T-helper 2 cell (primary cell): ENCODE measurements at regions not wholly inside any gene's neighbourhood (a gene's known extent, or its start where the extent isn't known, plus 50 kb on each side); places are given as distances from the start of the nearest gene placed in this dataset.
"Not testable (repeated sequence)": the region's sequence is repeated elsewhere in the genome, so short reads cannot be mapped to it uniquely, and the experiment has no call there.

ENCODE experiments used
- DNase-seq, 5 experiments: peaks; one replicate each; pipeline versions ENCODE4 v3.0.0 to v3.0.0-alpha.2; 2012 to 2022

DNA sequence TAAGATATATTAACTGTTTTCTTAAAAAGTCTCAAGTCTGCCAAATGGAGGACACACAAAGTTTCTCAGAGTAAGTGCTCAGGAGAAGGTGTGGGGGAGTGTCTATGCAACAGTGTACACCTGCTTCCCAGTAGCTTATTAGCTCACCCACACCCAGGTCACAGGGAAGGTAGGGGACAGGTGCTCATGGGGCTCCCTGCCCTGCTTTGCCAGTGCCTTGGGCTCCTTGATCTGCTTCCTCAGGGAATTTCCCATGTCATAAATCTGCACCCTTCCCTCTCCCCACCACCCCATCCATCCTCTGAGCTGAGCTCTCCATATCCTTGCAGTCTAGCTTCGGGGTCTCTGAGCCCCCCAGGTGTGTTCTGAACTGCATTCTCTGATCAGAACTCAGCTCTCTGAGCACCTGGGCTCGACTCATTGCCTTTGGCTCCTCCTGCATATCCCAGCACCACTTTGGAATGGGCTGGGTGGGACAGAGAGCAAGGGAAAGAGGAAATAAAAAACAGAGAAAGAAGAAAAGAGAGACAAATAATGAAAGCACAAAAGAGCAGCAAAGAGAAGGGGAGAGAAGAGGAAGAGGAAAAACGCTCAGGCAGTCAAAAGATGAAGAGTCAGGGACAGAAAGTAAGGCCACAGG lies 87.0 kb upstream of the ATP1B1 start:
- no peak for DNase-seq

DNA sequence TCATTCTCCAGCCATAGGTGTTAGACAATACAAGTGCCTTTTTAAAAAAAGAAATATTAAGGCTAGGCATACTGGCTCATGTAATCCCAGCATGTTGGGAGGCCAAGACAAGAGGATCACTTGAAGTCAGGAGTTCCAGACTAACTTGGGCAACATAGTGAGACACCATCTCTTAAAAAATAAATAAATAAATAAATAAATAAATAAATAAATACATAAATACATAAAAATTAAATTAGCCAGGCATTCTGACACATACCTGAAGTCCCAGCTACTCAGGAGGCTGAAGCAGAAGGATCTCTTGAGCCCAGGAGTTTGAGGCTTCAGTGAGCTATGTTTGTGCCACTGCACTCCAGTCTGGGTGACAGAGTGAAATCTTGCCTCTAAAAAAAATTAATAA lies 85.8 kb upstream of the ATP1B1 start:
- no peak for DNase-seq

DNA sequence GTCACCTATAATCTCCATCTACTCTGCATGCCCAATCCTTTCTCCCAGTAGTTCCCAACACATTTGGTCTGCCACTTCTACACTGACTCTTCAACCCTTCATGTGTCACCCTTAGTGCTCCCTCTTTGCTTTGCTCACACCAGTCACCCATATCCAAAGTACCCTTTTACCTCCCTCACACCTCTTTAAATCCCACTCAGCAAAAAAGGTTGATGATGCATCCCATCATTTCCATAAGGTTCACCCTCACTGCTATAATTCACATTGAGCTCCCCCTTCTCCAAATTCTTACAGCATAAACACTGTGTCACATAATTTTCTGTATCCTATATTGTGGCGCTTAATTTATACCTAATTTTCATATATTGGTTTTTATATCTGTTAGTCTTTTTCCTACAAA lies 83.8 kb upstream of the ATP1B1 start:
- DNase-seq = no peak

DNA sequence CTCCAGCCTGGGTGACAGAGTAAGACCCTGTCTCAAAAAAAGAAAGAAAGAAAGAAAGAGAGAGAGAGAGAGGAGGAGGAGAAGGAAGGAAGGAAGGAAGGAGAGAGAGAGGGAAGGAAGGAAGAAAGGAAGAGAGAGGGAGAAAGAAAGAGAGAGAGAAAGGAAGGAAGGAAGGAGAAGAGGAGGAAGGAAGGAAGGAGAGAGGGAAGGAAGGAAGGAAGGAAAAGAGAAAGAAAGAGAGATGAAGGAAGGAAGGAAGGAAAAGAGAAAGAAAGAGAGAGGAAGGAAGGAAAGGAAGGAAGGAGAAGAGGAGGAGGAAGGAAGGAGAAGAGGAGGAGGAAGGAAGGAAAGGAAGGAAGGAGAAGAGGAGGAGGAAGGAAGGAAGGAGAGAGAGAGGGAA lies 82.2 kb upstream of the ATP1B1 start:
- no peak for DNase-seq

DNA sequence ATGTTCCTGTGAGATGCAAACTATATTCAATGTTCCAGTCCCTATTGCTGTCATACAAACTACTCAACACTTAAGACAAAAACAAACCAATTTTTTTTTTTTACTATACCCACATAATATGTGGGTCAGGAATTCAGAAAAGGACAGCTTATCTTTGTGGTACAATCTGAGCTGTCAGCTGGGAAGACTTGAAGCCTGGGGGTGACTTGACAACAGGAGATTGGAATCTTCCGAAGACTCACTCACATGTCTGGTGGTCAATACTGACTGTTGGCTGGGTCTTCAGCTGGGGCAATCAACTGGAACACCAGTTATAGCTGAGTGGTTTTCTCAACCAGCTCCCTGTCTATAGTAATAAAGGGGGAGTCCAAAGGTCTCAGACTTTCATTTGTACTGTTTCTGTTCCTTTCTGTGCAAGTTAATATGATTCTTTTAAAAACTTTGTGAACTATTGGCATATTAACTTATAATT lies 81.7 kb upstream of the ATP1B1 start:
- DNase-seq = no peak

DNA sequence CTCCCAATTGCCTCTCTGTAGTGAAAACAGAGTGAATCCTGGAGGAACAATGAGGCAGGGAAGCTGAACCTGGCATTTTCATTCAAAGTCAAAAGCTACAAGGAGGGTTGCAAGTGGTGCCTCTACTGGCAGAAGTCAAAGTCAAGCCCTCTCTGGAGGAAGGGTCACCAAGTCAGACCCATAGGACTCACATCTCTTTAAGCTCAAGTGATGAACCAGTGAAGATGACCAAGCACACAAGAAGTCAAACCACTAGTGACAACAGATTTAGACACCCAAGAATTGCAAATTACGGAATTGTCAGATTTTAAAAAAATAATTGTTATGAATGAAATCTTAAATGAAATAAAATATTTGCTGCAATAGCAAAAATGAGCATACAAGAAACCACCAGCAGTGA lies 81.1 kb upstream of the ATP1B1 start:
- DNase-seq = no peak

DNA sequence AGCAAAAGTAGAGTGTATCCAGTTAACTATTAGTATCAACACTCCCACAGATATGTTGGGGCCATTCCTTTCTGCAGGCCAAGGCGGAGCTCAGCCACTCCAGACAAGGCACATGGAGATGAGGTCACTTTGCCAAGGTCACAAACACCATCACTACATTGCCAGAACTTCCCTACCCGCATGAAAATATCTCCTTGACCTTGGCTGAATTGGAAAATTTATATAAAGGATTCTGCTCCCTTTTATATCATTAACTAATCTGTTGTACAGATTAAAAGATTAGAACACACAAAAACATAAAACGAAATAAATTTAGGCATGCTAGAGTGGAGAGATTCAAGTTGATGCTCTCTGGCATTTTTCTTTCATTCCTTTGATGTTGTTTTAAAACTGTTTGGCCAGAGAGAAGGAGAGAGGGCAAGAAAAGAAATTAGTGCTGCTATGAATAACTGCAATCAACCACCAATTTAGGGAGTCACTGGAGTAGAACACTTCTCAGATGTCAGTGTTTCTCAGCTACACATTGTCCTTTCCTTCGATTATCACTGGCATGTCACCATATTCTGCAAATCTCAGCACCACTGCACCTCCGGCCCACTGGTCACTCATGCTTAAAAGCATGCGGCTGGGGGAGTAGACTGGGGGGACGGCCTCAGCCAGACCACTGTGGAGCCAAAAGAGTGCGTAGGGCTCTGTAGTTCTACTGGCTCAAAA lies 78.7 kb upstream of the ATP1B1 start:
- no peak for DNase-seq

DNA sequence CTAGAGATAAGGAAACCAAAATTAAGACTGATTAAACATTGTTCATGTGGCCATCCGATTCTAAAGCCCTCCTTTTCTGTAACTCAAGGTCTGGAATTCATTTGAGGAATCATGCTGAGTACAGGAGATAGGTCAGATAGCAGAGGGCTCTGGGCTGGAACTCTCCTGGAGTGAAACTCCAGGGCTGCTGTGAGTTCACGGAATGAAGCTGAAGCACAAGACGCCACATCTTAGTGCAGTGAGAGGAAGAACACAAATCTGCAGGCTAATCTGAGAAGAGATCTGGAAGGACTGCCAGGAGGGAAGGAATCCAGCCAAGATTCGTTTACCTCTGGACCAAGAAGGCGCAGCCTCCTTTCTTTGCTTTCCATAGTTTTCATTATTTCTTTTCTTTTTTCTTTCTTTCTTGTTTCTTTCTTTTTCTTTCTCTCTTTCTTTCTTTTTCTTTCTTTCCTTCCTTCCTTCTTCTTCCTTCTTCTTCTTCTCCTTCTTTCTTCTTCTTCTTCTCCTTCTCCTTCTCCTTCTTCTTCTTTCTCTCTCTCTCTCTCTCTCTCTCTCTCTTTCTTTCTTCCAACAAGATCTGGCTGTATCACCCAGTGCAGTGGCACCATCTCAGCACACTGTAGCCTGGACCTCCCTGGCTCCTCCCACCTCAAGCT lies 74.8 kb upstream of the ATP1B1 start:
- no peak for DNase-seq

DNA sequence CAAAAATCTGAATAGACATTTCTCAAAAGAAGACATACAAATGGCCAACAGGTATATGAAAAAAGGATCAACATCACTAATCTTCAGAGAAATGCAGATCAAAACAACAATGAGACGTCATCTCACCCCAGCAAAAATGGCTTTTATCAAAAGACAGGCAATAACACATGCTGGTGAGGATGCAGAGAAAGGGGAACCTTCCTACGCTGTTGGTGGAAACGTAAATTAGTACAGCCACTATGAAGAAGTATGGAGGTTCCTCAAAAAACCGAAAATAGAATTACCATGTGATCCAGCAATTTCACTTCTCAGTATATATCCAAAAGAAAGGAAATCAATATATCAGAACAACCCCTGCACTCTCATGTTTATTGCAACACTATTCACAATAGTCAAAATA lies 65.1 kb upstream of the ATP1B1 start:
- no peak for DNase-seq

DNA sequence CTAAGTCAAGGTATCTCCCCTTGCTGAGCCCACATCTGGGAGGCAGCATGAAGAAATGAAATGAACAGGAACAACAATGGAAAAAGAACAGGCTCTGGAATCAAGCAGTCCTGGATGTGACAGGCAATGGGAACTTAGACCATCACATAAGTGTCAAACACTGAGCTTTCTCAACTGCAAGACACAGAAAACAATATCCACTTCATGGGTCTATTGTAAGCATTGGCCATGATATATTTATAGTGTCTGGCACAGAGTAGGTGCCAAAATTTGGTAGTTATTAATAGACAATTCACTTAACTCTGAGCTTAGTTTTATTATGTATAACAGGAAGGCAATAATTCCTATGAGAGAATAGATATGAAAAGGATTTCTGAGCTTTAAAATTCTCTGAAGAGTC lies 64.1 kb upstream of the ATP1B1 start:
- DNase-seq = no peak

DNA sequence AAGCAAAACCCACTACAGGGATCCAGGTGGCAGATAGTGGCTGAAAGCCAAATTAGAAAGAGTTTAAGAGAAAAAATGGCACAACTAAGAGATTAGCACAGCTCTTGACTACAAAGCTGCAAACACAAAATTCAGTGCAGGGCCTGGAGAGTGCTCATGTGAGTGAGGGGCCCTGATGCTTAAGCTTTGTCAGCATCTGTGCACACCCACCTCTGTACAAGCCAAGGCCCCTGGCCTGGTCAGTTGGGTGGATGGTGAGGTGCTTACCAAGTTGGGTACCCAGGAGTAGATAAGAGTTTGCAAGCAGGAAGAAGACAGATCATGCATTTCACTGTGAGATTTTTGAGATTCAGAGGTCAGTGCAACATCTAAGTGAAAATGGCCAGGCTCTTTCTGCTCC lies 62.7 kb upstream of the ATP1B1 start:
- peak in 1 of 5 experiments; percentile 11 for DNase-seq

DNA sequence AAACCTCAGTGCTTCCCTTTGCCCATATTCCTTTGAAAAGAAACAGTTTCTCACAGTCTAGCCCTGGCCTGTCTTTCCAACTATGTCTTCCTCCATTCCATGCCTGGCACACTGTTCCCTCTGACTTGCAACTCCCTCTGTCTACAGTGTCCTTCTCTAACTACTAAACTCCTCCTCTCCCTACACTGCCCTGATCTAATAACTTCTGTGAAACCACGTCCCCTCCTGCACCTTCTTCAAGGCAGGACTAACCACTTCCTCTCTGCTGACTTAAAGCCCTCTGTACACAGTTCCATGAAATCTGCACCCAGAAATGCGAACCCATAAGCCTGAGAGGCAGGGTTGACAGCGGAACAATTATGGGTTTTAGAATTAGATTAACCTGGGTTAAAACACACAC lies 62.2 kb upstream of the ATP1B1 start:
- DNase-seq = peak in 2 of 5 experiments; percentile 32 to 93

DNA sequence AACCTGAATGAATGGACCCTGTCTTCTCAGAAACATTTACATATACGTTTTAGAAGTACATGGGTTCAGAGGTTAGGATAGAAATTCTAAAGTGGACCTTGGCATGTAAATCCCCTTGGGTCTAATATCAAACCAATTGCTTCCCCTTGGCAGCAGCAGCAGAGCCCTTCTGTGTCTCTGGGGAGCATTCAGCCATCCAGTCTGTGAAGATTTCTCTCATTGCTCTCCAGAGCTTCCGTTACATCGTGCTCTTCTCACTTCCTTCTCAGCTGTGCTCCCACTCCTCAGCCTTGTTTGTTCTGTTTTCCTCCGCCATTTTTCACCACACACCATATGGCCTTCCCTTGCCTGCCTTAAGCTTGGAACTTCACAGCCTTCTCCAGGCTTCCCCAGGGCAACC lies 61.5 kb upstream of the ATP1B1 start:
- DNase-seq = no peak

DNA sequence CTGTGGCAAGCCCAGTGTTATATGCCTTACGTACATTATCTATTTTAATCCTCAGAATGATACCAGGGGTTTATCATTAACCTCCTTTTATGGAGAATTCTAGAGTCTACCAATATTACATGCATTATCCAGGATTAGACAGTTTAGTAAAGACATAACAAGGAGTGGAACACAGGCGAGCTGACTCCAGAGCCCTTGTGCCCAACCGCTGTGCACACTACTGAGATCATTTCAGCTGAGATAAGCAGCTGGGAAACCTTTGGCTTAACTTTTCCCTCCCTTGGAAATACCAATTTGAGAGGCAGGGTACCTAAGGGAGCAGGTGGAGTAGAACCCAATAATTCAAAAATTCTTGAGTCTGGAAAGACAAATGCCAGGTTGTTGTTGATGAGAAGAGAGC lies 59.8 kb upstream of the ATP1B1 start:
- DNase-seq = no peak

DNA sequence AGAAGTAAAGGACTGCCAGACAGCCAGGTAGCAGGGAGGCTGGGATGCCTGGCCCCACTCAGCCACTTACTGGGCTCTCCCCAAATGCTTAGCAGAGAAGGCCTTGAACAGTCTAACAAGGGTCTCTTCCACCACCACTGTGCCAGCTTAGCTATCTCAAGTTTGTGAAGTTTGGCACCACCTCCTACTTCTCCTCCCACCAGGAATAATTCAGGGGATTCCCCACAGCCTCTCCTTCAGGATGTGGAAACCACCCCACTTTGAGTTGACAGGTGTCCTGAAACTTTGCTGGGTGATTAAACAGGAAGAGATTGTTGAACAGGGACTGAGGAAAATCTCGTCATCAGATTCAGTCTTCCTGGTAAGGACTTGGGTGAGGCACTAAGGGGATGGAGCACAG lies 59.4 kb upstream of the ATP1B1 start:
- DNase-seq = no peak

DNA sequence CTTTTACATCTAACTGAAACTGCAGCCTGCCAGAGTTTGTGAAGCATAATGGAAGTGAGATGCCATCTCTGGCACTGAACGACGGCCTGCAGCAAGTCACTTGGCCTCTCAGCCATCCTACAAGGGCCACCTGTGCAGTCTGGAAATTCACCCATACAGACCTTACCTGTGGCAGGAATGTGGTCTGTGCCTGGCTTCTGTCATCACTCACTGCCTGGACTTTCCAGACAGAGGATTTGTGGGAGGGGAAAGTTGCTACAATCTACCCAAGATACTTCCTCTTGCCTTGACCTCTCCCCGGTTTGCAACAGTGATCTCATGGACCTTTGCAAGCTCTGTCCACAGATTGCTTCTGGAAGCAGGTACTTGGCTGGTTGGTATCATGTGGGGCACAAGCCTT lies 58.4 kb upstream of the ATP1B1 start:
- no peak for DNase-seq

DNA sequence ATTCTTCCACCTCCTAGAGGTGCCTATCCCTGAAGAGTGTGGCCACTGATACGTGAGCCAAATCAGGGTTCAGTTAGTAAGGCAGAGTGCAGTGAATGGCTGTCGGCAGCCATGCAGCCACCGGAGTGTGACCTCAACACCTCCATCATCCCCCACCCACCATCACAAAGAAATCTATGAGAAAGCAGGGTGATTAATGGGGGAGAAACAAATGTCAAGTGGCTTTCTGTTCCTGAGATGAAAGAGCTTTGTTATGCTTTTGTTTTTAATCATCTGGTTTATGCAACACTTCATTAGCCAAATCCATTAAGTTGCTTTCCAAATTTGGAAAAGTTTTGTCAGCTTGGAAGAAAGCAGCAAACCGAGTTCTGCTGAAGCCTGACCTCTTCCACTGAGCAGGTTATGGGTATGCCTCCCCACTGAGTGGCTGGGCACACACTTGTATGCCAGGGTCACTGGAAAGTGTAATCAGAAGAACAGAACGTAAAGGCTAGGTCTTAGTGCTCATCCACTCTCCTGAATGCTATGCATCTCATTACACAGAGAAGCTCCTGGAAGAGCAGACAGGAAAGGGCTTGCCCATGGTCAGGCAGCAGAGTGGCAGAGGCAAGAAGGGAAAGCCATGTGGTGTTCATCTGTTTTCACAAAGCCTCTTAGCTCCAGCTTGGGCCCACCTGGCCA lies 57.1 kb upstream of the ATP1B1 start:
- no peak for DNase-seq

DNA sequence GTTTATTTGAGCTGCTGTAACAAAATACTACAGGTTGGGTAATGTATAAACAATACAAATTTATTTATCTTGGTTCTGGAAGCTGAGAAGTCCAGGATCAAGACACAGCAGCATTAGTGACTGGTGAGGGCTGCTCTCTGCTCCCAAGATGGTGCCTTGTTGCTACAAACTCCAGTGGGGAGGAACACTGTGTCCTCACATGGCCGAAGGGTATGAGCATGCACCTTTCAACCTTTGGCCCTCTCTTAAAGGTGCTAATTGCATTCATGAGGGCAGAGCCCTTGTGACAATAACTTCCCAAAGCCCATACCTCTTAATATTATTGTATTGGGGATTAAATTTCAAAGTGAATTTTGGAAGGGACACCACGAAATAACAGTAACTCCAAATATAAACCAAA lies 55.3 kb upstream of the ATP1B1 start:
- no peak for DNase-seq

DNA sequence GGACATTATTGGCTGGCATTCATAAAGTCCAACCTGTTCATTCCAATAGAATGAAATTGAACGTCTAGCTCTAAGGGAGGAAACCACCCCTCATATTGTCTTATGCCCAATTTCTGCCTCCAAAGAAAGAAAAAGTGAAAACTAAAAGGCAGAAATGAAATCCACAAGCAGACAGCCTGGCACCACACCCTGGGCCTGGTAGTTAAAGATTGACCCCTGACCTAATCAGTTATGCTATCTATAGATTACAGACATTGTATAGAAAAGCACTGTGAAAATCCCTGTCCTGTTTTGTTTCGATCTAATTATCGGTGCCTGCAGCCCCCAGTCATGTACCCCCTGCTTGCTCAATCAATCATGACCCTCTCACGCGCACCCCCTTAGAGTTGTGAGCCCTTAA lies 54.3 kb upstream of the ATP1B1 start:
- DNase-seq = not testable (repeated sequence)

DNA sequence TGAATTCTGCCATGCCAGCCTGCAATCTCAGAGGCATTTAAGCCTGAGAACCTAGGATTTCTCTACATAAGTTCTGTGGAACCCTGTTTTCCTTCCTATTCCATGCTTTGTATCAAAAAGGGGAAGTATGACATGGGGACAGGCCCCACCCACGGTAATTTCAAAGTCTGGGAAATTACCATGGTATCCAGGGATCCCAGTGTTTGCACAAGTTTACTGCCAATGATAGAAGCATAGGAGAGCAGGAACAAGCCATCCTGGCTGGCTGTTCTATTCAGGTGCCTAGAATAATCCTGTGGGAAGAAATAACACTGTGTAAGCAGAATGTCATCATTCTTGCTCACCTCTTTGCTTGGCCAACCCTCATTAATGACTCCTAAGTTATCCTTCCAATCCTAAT lies 53.8 kb upstream of the ATP1B1 start:
- no peak for DNase-seq

DNA sequence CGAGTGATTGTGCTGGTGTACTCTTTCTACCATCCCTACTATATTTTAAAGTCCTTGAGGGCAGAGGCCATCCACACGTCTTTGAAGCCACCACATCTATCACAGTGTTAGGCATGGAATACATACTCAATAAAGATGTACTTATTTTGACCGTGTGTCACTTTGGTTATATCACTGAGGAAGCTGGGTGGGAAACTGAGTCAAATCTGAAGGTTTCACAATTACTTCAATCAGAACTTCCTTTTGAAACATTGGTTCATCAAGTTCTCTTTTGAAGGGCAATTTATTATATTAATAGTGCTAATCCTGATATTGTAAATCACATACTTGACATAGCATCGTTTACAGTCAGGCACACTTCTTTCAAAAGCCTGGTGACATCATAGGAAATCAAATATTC lies 53.3 kb upstream of the ATP1B1 start:
- no peak for DNase-seq
